A549 (cell line): ENCODE measurements at regions not wholly inside any gene's neighbourhood (a gene's known extent, or its start where the extent isn't known, plus 50 kb on each side); places are given as distances from the start of the nearest gene placed in this dataset.

Experiments
- ATAC-seq, 2 experiments: fragments of 200-7000 bp in 1 of 2; fragments of >200 bp in 1 of 2; cut with Nextera tagmentation in 1 of 2; cut with Tn5 transposase in 1 of 2; 3 replicates each; pipeline versions ENCODE4 v1.8.0 to v1.9.1; 2018 to 2020; ENCODE audit warnings: mild to moderate bottlenecking in 1 of 2, moderate library complexity in 1 of 2
- CTCF ChIA-PET: fragments of 300-600 bp; sonication (Branson Sonifier 250); formaldehyde crosslinking; extraction: SDS; loops from one replicate; lab custom pipeline; 2021; ENCODE audit warnings: antibody characterized with exemption, inconsistent platforms; lab: Yijun Ruan, JAX
- POLR2A ChIA-PET: fragments of 350-600 bp; formaldehyde crosslinking; extraction: SDS; loops from one replicate; lab custom pipeline; 2021; ENCODE audit warnings: antibody characterized with exemption, inconsistent platforms; lab: Yijun Ruan, JAX
- DNase-seq, 2 experiments: peaks; one replicate each; pipeline versions ENCODE4 v3.0.0 to v3.0.0-alpha.2; 2011 to 2016; ENCODE audit warnings: low read depth in 1 of 2, low spot score in 1 of 2
- FAIRE-seq: peaks from 2 replicates; lab custom pipeline; 2011; peaks lifted over from hg19 to GRCh38; lab: Jason Lieb, UNC
- H3K27ac ChIP-seq, 2 experiments: fragments of >200 bp; sonication (Bioruptor Twin); formaldehyde crosslinking; 3 replicates each; pipeline ENCODE4 v1.5.1; 2016 to 2017
- H3K4me1 ChIP-seq: fragments of >200 bp; sonication (Bioruptor Twin); formaldehyde crosslinking; 3 replicates; pipeline ENCODE4 v1.6.1; 2016
- H3K4me2 ChIP-seq: fragments of >200 bp; sonication (Bioruptor Twin); formaldehyde crosslinking; 3 replicates; pipeline ENCODE4 v1.6.1; 2016
- H3K4me3 ChIP-seq: fragments of >200 bp; sonication (Bioruptor Twin); formaldehyde crosslinking; 3 replicates; pipeline ENCODE4 v1.5.1; 2016
- H3K9me3 ChIP-seq: fragments of >200 bp; sonication (Bioruptor Twin); formaldehyde crosslinking; 3 replicates; pipeline ENCODE4 v1.6.1; 2016
- CBX2 ChIP-seq: fragments of 200-600 bp; sonication (generic); IDR thresholded peaks from 2 replicates; pipeline ENCODE4 v1.6.1; 2016; ENCODE audit warnings: low read depth, mild to moderate bottlenecking, borderline replicate concordance
- CEBPB ChIP-seq, 2 experiments: fragments of >200 bp in 1 of 2; sonication (Bioruptor Twin) in 1 of 2; formaldehyde crosslinking in 1 of 2; IDR thresholded peaks; 2 replicates each; pipeline ENCODE4 v1.6.1; 2012 to 2016
- CHD2 ChIP-seq: fragments of 150-350 bp; IDR thresholded peaks from 2 replicates; pipeline ENCODE4 v1.6.1; 2014; ENCODE audit warnings: low read length; ENCODE audit not compliant: partially characterized antibody
- CHD4 ChIP-seq: fragments of 200-600 bp; sonication (generic); IDR thresholded peaks from 2 replicates; pipeline ENCODE4 v1.6.1; 2016; ENCODE audit warnings: antibody characterized with exemption, mild to moderate bottlenecking, borderline replicate concordance
- EHF ChIP-seq: fragments of 250-450 bp; sonication (Bioruptor Pico); IDR thresholded peaks from 2 replicates; pipeline ENCODE4 v1.5.0; 2020; ENCODE audit warnings: mild to moderate bottlenecking
- EP300 ChIP-seq, 2 experiments: fragments of >200 bp; sonication (Bioruptor Twin); formaldehyde crosslinking; IDR thresholded peaks; 2 replicates in 1 of 2; 3 replicates in 1 of 2; pipeline ENCODE4 v1.6.1; 2016 to 2017
- ESRRA ChIP-seq: fragments of 150-350 bp; IDR thresholded peaks from 2 replicates; pipeline ENCODE4 v1.6.1; 2014; ENCODE audit warnings: mild to moderate bottlenecking, low read length, borderline replicate concordance
- HOXA7 ChIP-seq: fragments of 250-450 bp; sonication (Bioruptor Pico); IDR thresholded peaks from 2 replicates; pipeline ENCODE4 v1.5.0; 2020; ENCODE audit warnings: mild to moderate bottlenecking, moderate library complexity
- HOXB5 ChIP-seq: fragments of 250-450 bp; sonication (Bioruptor Pico); IDR thresholded peaks from 2 replicates; pipeline ENCODE4 v1.5.0; 2020; ENCODE audit warnings: mild to moderate bottlenecking, moderate library complexity
- JUN ChIP-seq, 2 experiments: fragments of >200 bp; sonication (Bioruptor Twin); formaldehyde crosslinking; IDR thresholded peaks; 2 replicates in 1 of 2; 3 replicates in 1 of 2; pipeline ENCODE4 v1.6.1; 2016 to 2017
- JUNB ChIP-seq: fragments of >200 bp; sonication (Bioruptor Twin); formaldehyde crosslinking; IDR thresholded peaks from 2 replicates; pipeline ENCODE4 v1.6.1; 2016
- KDM1A ChIP-seq: fragments of 200-600 bp; sonication (generic); IDR thresholded peaks from 2 replicates; pipeline ENCODE4 v1.6.1; 2016; ENCODE audit warnings: low read depth, mild to moderate bottlenecking
- KDM5A ChIP-seq: fragments of 200-600 bp; sonication (generic); IDR thresholded peaks from 2 replicates; pipeline ENCODE4 v1.6.1; 2016; ENCODE audit warnings: antibody characterized with exemption, mild to moderate bottlenecking
- NFE2L2 ChIP-seq: fragments of 150-350 bp; conservative IDR thresholded peaks from 2 replicates; pipeline ENCODE4 v1.6.1; 2014; ENCODE audit warnings: low read length
- POLR2AphosphoS2 ChIP-seq: conservative IDR thresholded peaks from 2 replicates; pipeline ENCODE4 v1.6.1; 2012; ENCODE audit warnings: low read length, improper control_type of control experiment, inconsistent platforms
- RFX5 ChIP-seq: fragments of 450-650 bp; IDR thresholded peaks from 2 replicates; pipeline ENCODE4 v1.7.1; 2014; ENCODE audit warnings: antibody characterized with exemption, mild to moderate bottlenecking, moderate library complexity
- TFCP2L1 ChIP-seq: fragments of 250-450 bp; sonication (Bioruptor Pico); IDR thresholded peaks from 2 replicates; pipeline ENCODE4 v1.5.0; 2021; ENCODE audit warnings: mild to moderate bottlenecking
- ZNF302 ChIP-seq: fragments of 250-450 bp; sonication (Bioruptor Pico); IDR thresholded peaks from 2 replicates; pipeline ENCODE4 v1.9.0; 2021; ENCODE audit warnings: inconsistent platforms, mild to moderate bottlenecking, moderate library complexity
- WGBS: methylation state at CpG from one replicate; pipeline ENCODE4 v1.1.6; 2017; ENCODE audit errors: missing lambda C conversion rate; 5-methylcytosine and 5-hydroxymethylcytosine counted together
- TF ChIP-seq, protein P1 (sequence below): fragments of >200 bp; sonication (Bioruptor Twin); formaldehyde crosslinking; IDR thresholded peaks from 2 replicates; pipeline ENCODE4 v1.6.1; 2016
- TF ChIP-seq, protein P2 (sequence below): fragments of >200 bp; sonication (Bioruptor Twin); formaldehyde crosslinking; IDR thresholded peaks from 3 replicates; pipeline ENCODE4 v1.5.1; 2016
- TF ChIP-seq, protein P3 (sequence below): IDR thresholded peaks from 2 replicates; pipeline ENCODE4 v1.6.1; 2012
- TF ChIP-seq, protein P4 (sequence below): fragments of 450-650 bp; IDR thresholded peaks from 2 replicates; pipeline ENCODE4 v1.6.1; 2014; ENCODE audit warnings: antibody characterized with exemption
- TF ChIP-seq, protein P5 (sequence below): fragments of 200-600 bp; sonication (generic); IDR thresholded peaks from 2 replicates; pipeline ENCODE4 v1.6.1; 2016; ENCODE audit warnings: antibody characterized with exemption, mild to moderate bottlenecking, moderate library complexity

DNA sequence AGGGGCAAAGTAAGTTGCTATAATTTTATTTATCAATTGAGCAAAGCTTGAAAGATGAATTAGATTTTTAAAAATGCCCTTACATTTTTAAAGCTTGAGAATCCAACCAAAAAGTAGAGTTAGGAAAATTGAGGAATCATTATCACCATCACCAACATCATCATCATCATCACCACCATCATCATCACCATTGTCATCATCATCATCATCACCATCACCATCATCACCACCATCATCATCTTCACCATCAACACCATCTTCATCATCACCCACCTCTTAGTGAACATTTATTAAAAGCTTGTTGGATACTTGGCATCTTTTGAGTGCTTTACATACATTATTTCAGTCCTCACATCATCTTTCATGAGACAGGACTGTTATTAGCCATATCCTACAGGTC lies 504.4 kb upstream of the TNP1 start:
- POLR2A ChIA-PET = no interaction called here
- CTCF ChIA-PET = no interaction called here
- no peaks in the 10 kb centered on the region for H3K9me3 ChIP-seq
- FAIRE-seq (no peak), DNase-seq (no peak), ATAC-seq (no peak)
- H3K4me1 ChIP-seq = peaks cover 44% of the 10 kb centered on the region
- no peak overlapping the region for H3K4me2 ChIP-seq
- H3K27ac ChIP-seq = no peak overlapping the region
- no peak overlapping the region for H3K4me3 ChIP-seq
- no peak for TF ChIP-seq HOXA7 (CRISPR knock-in tag)
- no peak for TF ChIP-seq EHF (CRISPR knock-in tag)
- no peak for TF ChIP-seq CBX2
- TF ChIP-seq TFCP2L1 (CRISPR knock-in tag) = no peak
- no peak for TF ChIP-seq JUN (IDR thresholded peaks at IDR 0.05)
- TF ChIP-seq ZNF302 (CRISPR knock-in tag) = no peak
- TF ChIP-seq, protein P1, sequence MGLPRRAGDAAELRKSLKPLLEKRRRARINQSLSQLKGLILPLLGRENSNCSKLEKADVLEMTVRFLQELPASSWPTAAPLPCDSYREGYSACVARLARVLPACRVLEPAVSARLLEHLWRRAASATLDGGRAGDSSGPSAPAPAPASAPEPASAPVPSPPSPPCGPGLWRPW = no peak
- TF ChIP-seq CHD2 = no peak
- no peak for TF ChIP-seq JUNB
- TF ChIP-seq CEBPB (IDR thresholded peaks at IDR 0.05) = no peak
- TF ChIP-seq, protein P2, sequence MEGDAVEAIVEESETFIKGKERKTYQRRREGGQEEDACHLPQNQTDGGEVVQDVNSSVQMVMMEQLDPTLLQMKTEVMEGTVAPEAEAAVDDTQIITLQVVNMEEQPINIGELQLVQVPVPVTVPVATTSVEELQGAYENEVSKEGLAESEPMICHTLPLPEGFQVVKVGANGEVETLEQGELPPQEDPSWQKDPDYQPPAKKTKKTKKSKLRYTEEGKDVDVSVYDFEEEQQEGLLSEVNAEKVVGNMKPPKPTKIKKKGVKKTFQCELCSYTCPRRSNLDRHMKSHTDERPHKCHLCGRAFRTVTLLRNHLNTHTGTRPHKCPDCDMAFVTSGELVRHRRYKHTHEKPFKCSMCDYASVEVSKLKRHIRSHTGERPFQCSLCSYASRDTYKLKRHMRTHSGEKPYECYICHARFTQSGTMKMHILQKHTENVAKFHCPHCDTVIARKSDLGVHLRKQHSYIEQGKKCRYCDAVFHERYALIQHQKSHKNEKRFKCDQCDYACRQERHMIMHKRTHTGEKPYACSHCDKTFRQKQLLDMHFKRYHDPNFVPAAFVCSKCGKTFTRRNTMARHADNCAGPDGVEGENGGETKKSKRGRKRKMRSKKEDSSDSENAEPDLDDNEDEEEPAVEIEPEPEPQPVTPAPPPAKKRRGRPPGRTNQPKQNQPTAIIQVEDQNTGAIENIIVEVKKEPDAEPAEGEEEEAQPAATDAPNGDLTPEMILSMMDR = no peak
- TF ChIP-seq EP300 (IDR thresholded peaks at IDR 0.05) = no peak

DNA sequence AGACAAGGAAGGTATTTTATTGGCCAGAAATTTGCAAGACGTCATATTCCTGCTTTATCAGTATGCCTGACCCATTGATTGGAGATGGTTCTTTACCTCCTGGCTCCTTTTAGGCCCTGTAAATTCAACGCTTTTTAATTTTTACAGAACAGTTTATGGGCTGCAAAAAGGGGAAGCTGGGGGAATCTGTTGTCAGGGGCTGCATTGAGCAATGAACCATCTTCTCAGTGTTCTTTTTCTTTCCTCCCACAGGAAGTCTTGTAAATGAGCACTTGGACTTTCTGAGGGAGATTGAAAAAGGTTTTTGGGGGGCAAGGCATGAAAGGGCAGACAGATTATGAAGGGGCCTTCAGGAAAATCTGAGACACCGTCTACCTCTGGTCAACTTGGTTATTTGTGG lies 503.6 kb upstream of the TNP1 start:
- FAIRE-seq (no peak), ATAC-seq (no peak)
- POLR2A ChIA-PET = no interaction called here

More for the DNA sequence above, 503.6 kb upstream of the TNP1 start:
- Histone ChIP-seq H3K4me1 (peaks cover 44% of the 10 kb centered on the region), H3K9me3 (no peaks in the 10 kb centered on the region), H3K4me2 (no peak overlapping the region), H3K4me3 (no peak overlapping the region), H3K27ac (no peak overlapping the region)
- no peak for DNase-seq
- CTCF ChIA-PET = no interaction called here
- 76% methylated on average over 3 of the region's 3 CpGs for WGBS
- no peak for TF ChIP-seq POLR2AphosphoS2
- no peak for TF ChIP-seq KDM5A
- no peak for TF ChIP-seq EP300 (IDR thresholded peaks at IDR 0.05)
- TF ChIP-seq, protein P3, sequence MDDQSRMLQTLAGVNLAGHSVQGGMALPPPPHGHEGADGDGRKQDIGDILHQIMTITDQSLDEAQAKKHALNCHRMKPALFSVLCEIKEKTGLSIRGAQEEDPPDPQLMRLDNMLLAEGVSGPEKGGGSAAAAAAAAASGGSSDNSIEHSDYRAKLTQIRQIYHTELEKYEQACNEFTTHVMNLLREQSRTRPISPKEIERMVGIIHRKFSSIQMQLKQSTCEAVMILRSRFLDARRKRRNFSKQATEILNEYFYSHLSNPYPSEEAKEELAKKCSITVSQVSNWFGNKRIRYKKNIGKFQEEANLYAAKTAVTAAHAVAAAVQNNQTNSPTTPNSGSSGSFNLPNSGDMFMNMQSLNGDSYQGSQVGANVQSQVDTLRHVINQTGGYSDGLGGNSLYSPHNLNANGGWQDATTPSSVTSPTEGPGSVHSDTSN = no peak
- no peak for TF ChIP-seq TFCP2L1 (CRISPR knock-in tag)
- TF ChIP-seq, protein P4, sequence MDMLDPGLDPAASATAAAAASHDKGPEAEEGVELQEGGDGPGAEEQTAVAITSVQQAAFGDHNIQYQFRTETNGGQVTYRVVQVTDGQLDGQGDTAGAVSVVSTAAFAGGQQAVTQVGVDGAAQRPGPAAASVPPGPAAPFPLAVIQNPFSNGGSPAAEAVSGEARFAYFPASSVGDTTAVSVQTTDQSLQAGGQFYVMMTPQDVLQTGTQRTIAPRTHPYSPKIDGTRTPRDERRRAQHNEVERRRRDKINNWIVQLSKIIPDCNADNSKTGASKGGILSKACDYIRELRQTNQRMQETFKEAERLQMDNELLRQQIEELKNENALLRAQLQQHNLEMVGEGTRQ = no peak
- TF ChIP-seq, protein P5, sequence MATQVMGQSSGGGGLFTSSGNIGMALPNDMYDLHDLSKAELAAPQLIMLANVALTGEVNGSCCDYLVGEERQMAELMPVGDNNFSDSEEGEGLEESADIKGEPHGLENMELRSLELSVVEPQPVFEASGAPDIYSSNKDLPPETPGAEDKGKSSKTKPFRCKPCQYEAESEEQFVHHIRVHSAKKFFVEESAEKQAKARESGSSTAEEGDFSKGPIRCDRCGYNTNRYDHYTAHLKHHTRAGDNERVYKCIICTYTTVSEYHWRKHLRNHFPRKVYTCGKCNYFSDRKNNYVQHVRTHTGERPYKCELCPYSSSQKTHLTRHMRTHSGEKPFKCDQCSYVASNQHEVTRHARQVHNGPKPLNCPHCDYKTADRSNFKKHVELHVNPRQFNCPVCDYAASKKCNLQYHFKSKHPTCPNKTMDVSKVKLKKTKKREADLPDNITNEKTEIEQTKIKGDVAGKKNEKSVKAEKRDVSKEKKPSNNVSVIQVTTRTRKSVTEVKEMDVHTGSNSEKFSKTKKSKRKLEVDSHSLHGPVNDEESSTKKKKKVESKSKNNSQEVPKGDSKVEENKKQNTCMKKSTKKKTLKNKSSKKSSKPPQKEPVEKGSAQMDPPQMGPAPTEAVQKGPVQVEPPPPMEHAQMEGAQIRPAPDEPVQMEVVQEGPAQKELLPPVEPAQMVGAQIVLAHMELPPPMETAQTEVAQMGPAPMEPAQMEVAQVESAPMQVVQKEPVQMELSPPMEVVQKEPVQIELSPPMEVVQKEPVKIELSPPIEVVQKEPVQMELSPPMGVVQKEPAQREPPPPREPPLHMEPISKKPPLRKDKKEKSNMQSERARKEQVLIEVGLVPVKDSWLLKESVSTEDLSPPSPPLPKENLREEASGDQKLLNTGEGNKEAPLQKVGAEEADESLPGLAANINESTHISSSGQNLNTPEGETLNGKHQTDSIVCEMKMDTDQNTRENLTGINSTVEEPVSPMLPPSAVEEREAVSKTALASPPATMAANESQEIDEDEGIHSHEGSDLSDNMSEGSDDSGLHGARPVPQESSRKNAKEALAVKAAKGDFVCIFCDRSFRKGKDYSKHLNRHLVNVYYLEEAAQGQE = no peak
- no peak for TF ChIP-seq ESRRA
- no peak for TF ChIP-seq NFE2L2
- no peak for TF ChIP-seq CHD4
- TF ChIP-seq RFX5 = no peak
- TF ChIP-seq CEBPB (IDR thresholded peaks at IDR 0.05) = no peak
- TF ChIP-seq HOXB5 = no peak
- no peak for TF ChIP-seq KDM1A
- TF ChIP-seq JUNB = no peak
